SK-N-MC (cell line): ENCODE measurements at regions not wholly inside any gene's neighbourhood (a gene's known extent, or its start where the extent isn't known, plus 50 kb on each side); places are given as distances from the start of the nearest gene placed in this dataset.

Experiments used
- EZH2 ChIP-seq: fragments of 200-600 bp; sonication (generic); IDR thresholded peaks from one replicate; pipeline ENCODE4 v1.6.1; 2017; ENCODE audit warnings: antibody characterized with exemption
- FOXP2 ChIP-seq: optimal IDR thresholded peaks from 2 replicates; pipeline ENCODE3; 2011; ENCODE audit warnings: mild to moderate bottlenecking, moderate library complexity; ENCODE audit not compliant: insufficient read depth; ENCODE audit errors: extremely low read length, control extremely low read depth
- POLR2AphosphoS5 ChIP-seq: IDR thresholded peaks from 2 replicates; pipeline ENCODE4 v1.6.1; 2012; ENCODE audit warnings: mild to moderate bottlenecking, low read depth, low read length, borderline replicate concordance

DNA sequence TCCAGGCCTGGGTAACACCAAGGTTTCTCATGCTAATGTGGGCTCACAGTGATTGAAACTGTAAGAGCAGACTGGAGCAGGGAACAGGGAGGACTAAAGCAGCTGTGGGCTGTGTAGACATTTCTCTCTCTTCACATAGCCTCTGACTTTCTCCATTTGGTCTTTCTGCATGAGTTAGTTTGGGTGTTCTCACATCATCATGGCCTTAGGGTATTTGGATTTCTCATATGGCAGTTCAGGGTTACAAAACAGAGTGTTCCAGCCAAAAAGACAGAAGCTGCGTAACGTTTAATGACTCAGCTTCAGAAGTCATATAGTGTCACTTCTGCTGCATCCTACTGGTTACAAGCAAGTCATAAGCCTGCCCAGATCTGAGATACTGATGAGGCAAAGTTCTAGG, 52.0 kb upstream of the OSBPL8 start:
- no peak for TF ChIP-seq FOXP2
- TF ChIP-seq EZH2, result no peak
- no peak for TF ChIP-seq POLR2AphosphoS5
